ENCODE measurements at regions not wholly inside any gene's neighbourhood (a gene's known extent, or its start where the extent isn't known, plus 50 kb on each side); places are given as distances from the start of the nearest gene placed in this dataset.

DNA sequence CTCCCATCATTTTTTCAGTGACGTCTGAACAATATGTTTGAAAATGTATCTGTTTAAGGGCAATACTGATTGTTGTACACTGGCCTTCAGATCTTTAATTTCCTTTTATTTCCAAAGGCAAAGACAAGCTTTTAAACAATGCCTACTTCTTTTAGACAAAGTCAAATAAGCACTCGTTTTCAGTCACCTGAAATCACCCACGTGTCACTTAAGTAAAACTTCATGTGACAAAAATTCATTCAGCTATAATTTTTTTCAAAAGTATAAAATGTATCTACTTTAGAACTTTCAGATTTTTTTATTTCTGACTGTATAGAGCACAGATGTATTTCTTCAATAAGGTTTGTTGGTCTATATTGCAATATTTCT is 113.5 kb upstream of the BEND6 start:
- no peak for DNase-seq (ENCODE audit: low read depth)
- H3K4me3 ChIP-seq (ENCODE audit: low read depth, low read length): peak overlapping the region; percentile 73
- TF ChIP-seq, protein P1, sequence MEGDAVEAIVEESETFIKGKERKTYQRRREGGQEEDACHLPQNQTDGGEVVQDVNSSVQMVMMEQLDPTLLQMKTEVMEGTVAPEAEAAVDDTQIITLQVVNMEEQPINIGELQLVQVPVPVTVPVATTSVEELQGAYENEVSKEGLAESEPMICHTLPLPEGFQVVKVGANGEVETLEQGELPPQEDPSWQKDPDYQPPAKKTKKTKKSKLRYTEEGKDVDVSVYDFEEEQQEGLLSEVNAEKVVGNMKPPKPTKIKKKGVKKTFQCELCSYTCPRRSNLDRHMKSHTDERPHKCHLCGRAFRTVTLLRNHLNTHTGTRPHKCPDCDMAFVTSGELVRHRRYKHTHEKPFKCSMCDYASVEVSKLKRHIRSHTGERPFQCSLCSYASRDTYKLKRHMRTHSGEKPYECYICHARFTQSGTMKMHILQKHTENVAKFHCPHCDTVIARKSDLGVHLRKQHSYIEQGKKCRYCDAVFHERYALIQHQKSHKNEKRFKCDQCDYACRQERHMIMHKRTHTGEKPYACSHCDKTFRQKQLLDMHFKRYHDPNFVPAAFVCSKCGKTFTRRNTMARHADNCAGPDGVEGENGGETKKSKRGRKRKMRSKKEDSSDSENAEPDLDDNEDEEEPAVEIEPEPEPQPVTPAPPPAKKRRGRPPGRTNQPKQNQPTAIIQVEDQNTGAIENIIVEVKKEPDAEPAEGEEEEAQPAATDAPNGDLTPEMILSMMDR (conservative IDR thresholded peaks at IDR 0.05; ENCODE audit: low read depth, low read length): no peak

DNA sequence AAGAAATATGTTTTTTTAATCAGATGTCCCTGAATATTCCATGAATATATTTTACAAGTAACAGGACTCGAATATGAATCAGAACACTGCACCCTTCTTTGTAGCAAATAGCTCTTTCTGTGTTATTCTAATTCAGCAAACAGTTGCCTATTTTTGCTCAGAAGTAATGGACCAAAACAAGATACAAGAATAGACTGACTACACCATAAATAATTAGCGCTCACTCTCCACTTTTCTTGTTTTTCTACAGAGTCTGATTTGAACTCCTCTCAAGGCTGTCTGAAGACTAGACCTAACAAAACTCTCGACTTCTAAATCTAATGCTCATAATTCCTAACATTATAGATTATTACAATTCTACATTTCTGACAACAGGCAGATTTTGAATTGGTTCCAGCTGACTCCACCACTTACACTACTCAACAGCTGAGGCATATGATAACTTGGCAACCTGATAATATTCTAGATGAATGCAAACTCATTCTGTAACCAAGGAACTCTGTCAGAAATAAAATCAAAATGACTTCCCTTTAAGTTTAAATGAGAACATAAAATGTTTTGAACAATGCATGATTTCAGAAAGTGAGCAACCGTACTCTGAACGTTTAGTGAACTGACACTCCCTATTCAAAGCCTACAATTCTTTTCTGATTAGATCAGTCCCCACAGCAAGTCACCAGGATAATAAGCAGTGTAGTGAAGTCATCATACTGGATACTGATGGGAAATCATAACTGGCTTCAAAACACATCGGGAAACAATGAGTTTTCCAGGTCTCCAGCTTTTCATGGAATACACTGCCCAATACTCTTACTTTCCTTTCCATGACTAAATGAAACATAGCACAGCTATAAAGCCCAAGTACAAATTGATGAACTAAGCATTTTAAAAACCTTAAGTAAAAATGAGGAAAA is 114.2 kb upstream of the BEND6 start:
- DNase-seq (ENCODE audit: low read depth): no peak
- TF ChIP-seq, protein P1 (conservative IDR thresholded peaks at IDR 0.05; ENCODE audit: low read depth, low read length): no peak
- peak overlapping the region; percentile 17 for H3K4me3 ChIP-seq (ENCODE audit: low read depth, low read length)

DNA sequence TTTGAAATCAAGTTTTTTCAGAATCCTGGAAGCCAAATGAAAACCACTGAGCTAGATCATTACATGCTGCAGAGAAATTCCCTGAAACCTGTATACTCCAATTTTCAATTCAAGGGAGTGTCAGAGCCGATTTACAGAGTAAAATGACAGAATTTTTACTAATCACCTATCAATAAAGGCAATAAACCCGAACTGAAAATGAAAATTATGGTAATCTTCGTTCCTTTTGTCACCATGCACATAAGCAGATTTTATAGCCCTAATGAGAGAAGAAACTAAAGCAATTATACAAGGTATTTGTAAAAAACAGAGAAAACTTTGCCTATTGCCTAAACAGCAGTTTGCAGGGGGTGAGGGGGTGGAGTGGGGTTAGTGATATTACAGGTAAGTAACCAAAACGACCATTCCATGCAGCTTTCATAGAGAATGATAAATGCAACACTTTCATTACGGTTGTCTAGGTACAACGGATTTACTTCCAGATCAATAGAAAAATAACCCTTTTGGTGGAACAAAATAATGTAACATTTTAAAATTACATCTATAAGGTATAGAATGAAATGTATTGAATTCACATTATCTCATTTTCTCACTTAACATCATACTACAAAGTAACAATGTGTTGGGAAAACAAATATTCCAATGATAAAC is 115.2 kb upstream of the BEND6 start:
- no peak for DNase-seq (ENCODE audit: low read depth)
- no peak overlapping the region for H3K4me3 ChIP-seq (ENCODE audit: low read depth, low read length)
- TF ChIP-seq, protein P1 (conservative IDR thresholded peaks at IDR 0.05; ENCODE audit: low read depth, low read length): no peak

DNA sequence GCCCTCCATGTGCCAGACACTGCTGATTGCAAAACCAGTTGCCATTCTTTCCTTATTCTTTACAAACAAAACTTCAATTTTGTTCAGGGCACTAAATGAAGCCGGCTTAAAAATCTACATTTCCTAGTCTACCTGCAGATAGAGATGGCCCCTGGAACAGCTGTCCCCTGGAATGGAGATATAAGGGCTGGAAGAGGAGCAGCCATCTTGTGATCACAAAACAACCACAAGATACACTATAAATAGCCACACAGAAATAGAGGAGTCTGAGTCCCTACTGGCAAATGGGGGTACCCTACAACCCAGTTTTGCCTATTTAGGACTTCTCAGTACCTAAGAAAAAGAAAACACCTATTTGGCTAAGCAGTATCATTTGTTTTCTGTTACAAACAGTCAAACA is 115.9 kb upstream of the BEND6 start:
- H3K4me3 ChIP-seq (ENCODE audit: low read depth, low read length): no peak overlapping the region
- TF ChIP-seq, protein P1 (conservative IDR thresholded peaks at IDR 0.05; ENCODE audit: low read depth, low read length): no peak
- no peak for DNase-seq (ENCODE audit: low read depth)

DNA sequence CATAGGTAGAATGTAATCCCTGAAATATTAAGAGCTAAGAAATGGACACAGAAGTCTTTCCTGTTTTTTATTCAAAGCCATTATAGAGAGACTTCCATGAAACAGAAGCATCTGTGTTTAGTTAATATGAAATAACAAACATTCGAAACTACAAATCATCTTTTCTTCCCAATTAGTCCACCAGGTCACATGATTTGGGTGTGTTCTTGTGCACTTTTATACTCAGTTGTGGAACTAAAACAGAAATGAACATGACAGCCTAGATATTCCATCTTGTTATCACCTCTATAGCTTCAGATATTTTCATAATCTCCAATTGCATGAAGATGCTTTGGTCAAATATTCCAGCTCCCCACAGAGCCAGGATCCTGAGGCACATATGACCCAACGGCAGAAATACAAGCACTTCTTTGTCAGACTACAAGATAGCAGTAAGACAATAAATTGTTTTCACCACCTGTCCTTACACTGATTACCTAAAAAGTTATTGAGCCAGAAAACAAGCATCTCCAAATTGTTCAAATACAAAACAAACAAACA is 116.8 kb upstream of the BEND6 start:
- TF ChIP-seq, protein P1 (conservative IDR thresholded peaks at IDR 0.05; ENCODE audit: low read depth, low read length): no peak
- DNase-seq (ENCODE audit: low read depth): no peak
- no peak overlapping the region for H3K4me3 ChIP-seq (ENCODE audit: low read depth, low read length)

DNA sequence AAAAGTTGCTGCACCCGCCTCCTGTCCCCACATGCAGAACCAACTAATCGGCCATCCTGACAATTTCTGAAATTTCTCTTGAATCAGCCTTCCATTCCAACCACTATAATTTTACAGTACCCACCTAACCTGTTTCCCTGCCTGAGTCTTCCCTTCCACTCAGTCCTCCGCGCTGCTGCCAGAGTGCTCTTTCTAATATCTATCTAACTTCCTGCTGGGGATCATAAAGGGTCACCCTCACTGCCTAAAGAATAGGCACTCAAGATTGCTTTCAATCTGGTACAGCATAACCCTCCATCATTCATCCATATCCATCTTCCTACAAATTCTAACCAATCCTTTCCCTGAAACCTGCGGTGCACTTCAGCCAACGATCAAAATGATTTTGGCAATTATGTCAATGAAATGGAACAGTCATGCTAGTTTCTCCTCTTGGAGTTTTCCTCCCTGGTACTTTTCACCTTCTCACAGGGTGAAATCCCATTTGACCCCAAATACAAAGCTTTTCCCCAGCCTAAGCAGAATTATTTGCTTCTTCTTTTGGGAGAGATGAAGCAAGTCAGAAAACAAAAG is 117.5 kb upstream of the BEND6 start:
- TF ChIP-seq, protein P1 (conservative IDR thresholded peaks at IDR 0.05; ENCODE audit: low read depth, low read length): no peak
- no peak for DNase-seq (ENCODE audit: low read depth)
- H3K4me3 ChIP-seq (ENCODE audit: low read depth, low read length): no peak overlapping the region

Data from epithelial cell of proximal tubule (primary cell).